ENCODE measurements at regions not wholly inside any gene's neighbourhood (a gene's known extent, or its start where the extent isn't known, plus 50 kb on each side); places are given as distances from the start of the nearest gene placed in this dataset.

DNA sequence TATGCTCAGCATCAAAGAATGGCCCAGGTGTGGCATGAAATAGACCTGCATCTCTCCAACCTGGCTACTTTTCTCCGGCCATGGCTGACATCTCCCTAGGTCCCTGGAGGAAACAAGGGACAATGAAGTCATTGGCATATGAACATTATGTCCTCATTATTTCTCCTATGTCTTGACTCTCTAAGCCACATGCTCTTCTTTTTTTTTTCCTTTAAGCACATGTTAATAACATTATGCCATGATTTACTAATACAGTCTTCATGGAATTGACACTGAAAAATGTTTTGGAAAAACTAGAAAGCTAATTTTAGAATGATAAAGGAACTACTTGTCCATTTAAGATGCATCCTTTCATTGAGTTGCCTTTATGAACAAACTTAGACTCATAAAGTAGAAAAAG lies 628.9 kb downstream of the TNS3 start:
- TF ChIP-seq, protein P1, sequence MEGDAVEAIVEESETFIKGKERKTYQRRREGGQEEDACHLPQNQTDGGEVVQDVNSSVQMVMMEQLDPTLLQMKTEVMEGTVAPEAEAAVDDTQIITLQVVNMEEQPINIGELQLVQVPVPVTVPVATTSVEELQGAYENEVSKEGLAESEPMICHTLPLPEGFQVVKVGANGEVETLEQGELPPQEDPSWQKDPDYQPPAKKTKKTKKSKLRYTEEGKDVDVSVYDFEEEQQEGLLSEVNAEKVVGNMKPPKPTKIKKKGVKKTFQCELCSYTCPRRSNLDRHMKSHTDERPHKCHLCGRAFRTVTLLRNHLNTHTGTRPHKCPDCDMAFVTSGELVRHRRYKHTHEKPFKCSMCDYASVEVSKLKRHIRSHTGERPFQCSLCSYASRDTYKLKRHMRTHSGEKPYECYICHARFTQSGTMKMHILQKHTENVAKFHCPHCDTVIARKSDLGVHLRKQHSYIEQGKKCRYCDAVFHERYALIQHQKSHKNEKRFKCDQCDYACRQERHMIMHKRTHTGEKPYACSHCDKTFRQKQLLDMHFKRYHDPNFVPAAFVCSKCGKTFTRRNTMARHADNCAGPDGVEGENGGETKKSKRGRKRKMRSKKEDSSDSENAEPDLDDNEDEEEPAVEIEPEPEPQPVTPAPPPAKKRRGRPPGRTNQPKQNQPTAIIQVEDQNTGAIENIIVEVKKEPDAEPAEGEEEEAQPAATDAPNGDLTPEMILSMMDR (IDR thresholded peaks at IDR 0.05; ENCODE audit: extremely low read depth, missing control alignments), result no peak
- DNase-seq (ENCODE audit: low spot score), result no peak

DNA sequence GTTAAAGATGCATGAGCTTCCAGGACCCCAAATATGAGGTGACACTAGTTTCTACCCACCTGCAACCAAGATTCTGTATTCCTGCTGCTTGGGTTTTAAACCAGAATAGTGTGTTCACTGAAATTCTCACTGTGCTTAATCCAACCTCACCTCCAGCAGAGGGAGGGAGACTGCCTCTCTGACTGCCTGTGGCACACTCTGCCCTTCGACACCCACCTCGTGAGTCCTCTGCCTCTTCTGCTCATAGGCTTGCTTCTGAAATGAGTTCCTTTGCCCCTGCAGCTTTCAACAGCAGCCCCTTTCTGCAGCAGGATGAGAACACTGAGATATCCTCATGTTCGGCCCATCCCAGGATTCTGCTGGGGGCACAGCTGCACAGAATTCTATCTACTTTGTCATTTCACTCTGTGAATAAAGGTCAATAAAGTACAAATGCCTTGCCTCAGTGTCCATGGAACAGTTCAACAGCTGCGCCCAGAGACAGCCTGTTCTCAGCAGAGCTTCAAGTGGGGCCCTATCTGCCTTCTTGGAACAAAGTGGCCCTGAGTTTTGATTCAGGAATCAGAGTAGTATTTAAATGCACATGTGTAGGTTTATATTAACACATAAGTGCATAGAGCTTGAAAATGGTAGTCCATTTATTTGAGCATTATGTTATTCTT lies 632.5 kb downstream of the TNS3 start:
- TF ChIP-seq, protein P1 (IDR thresholded peaks at IDR 0.05; ENCODE audit: extremely low read depth, missing control alignments), result no peak

DNA sequence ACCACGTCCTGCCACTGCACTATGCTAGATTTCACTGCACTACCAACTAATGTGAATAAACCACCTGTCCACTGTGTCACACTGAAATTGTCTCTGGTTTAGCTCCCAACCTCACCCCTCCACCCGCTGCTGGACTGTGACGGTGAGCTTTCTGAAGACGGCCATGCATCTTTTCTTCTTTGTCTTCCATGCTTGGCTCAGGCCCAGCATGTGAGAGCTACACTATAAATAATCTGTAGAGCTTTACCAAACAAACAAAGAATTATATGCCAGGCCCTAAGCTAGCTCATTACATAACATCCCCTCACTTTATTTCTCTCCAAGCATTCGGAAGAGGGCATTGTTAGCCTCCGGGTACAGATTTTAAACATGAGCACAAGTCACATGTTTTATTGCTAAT lies 633.2 kb downstream of the TNS3 start:
- DNase-seq (ENCODE audit: low spot score), result no peak
- TF ChIP-seq, protein P1 (IDR thresholded peaks at IDR 0.05; ENCODE audit: extremely low read depth, missing control alignments), result no peak

More for the DNA sequence above, 632.5 kb downstream of the TNS3 start:
- DNase-seq (ENCODE audit: low spot score), result no peak

DNA sequence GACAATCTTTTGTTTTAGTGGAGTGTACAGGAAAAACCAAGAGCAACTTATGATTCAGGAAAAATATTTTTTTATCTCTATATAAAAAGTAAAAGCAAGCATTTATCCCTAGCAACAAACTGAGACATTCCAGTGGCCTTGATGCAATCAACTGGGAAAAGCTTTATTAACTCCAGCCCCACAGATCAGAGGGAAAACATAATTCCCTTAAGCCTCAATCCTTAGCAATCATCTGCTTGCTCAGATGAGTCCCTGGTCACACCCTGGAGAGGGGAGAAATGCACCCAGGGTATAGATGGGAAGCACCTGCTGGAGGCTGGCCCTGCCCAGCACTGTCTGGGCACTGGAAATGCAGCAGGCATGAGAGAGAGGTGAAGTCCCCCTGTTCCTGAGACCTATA lies 636.6 kb downstream of the TNS3 start:
- DNase-seq (ENCODE audit: low spot score), result no peak
- TF ChIP-seq, protein P1 (IDR thresholded peaks at IDR 0.05; ENCODE audit: extremely low read depth, missing control alignments), result no peak

DNA sequence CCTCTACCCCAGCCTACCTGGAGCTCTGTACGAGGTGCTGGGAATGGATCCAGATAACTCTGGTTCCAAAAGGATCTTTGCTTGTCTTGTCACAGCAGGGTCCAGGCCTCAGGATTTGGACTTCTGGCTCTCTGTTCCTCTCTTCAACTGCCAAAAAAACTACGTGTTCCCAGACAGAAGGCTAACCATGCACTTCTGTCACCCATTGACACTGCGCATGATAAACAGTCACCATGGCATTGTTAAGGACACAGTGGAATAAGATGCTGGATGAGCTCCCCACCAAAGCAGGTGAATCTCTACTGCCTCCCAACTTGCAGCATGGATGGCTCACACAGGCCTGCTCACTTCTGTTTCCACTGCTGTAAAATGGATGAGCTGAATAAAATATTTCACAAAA lies 637.9 kb downstream of the TNS3 start:
- TF ChIP-seq, protein P1 (IDR thresholded peaks at IDR 0.05; ENCODE audit: extremely low read depth, missing control alignments), result no peak
- no peak for DNase-seq (ENCODE audit: low spot score)

DNA sequence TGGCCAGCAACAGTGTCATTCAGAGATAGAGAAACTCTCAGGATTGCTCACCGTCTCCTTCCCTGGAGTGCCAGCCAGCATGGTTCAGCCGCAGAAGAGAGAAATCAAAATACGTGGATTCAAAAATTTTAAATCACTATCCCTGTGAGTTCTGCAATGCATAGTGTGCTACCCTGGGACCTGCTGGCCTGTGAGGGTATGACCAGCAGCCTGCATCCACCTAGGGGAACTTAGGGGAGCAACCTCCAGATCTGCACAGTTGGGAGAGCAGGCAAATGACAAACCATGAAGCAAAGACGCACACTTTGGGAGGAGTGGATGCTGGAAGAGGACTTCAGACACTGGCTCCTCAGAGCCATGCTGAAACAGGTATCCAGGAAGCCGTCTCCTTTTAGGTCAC lies 639.3 kb downstream of the TNS3 start:
- TF ChIP-seq, protein P1 (IDR thresholded peaks at IDR 0.05; ENCODE audit: extremely low read depth, missing control alignments), result no peak
- DNase-seq (ENCODE audit: low spot score), result no peak

DNA sequence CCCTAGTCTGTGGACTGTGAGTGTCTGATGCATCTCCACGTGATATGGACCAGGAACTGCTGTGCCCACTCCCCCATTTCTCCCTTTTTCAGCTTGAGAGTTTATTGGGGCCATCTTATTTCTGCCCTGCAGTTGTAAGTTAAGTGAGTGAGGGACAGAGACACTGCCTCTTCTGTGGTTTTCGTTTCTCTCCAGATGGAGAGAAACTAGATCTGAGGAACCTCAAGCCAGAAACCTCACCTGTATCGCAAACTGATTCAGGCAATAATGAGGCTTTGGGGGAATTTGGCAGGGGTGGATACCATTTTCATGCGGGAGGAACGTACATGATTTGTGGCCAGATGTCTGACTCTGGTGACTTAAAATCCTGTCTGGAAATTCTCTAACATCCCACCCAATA lies 641.7 kb downstream of the TNS3 start:
- TF ChIP-seq, protein P1 (IDR thresholded peaks at IDR 0.05; ENCODE audit: extremely low read depth, missing control alignments), result no peak

More for the DNA sequence above, 641.7 kb downstream of the TNS3 start:
- DNase-seq (ENCODE audit: low spot score), result no peak
